Epithelial cell of esophagus (primary cell): ENCODE measurements at regions not wholly inside any gene's neighbourhood (a gene's known extent, or its start where the extent isn't known, plus 50 kb on each side); places are given as distances from the start of the nearest gene placed in this dataset.

Experiments
- DNase-seq: peaks from one replicate; pipeline ENCODE4 v3.0.0; 2010; ENCODE audit warnings: low read depth
- H3K4me3 ChIP-seq: 2 replicates; pipeline ENCODE4 v1.5.1; 2011; ENCODE audit warnings: mild to moderate bottlenecking, low read length, control low read depth
- TF ChIP-seq, protein P1 (sequence below): IDR thresholded peaks from 2 replicates; pipeline ENCODE4 v1.5.1; 2011; ENCODE audit warnings: low read depth, mild to moderate bottlenecking, low read length, control low read depth, inconsistent platforms; ENCODE audit not compliant: insufficient read depth; ENCODE audit errors: missing control alignments

DNA sequence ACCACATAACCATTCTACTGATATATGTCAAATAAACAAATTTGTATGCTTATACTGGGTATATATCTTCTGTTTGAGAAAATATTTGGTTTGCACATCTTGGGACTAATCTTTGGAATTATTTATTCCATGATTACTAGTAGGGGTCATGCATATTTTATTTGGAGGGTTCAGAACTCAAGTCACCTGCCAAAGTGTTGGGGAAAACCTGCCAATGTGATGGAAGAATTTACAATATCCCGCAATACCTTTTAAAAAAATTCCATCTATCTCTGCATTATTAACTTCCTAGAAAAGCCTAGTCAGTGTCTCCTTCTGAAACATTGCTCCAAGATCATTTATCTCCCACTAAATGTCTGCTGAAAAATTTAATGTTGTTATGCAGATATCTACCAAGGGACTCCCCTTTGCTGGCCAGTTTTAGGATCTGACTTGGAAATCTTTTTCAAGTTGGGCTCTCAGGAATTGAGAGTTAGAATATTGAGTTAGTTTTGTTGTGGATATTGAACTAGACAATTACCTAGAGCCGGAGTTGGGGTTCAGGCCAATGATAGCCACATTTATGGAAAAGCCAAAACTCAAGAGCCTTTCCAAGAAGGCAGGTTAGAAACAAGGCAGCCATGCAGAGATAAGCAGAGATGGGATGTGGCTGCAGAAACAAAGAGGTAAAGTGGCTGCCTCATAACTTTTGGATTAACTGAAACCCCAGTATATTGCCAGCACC, 425.2 kb downstream of the ADAMTS20 start:
- no peak overlapping the region for H3K4me3 ChIP-seq
- DNase-seq, result no peak
- TF ChIP-seq, protein P1, sequence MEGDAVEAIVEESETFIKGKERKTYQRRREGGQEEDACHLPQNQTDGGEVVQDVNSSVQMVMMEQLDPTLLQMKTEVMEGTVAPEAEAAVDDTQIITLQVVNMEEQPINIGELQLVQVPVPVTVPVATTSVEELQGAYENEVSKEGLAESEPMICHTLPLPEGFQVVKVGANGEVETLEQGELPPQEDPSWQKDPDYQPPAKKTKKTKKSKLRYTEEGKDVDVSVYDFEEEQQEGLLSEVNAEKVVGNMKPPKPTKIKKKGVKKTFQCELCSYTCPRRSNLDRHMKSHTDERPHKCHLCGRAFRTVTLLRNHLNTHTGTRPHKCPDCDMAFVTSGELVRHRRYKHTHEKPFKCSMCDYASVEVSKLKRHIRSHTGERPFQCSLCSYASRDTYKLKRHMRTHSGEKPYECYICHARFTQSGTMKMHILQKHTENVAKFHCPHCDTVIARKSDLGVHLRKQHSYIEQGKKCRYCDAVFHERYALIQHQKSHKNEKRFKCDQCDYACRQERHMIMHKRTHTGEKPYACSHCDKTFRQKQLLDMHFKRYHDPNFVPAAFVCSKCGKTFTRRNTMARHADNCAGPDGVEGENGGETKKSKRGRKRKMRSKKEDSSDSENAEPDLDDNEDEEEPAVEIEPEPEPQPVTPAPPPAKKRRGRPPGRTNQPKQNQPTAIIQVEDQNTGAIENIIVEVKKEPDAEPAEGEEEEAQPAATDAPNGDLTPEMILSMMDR, result no peak

- no peak for DNase-seq
- TF ChIP-seq, protein P1, result no peak
- no peak overlapping the region for H3K4me3 ChIP-seq
Measured at GRCh38 chr12:43123461-43123860, 428.5 kb downstream of the ADAMTS20 start.

- DNase-seq, result no peak
- no peak overlapping the region for H3K4me3 ChIP-seq
- TF ChIP-seq, protein P1, result no peak
Measured at GRCh38 chr12:43120150-43120549, 431.9 kb downstream of the ADAMTS20 start.

- TF ChIP-seq, protein P1, result no peak
- no peak for DNase-seq
- H3K4me3 ChIP-seq, result no peak overlapping the region
Measured at GRCh38 chr12:43118881-43119280, 433.1 kb downstream of the ADAMTS20 start.

DNA sequence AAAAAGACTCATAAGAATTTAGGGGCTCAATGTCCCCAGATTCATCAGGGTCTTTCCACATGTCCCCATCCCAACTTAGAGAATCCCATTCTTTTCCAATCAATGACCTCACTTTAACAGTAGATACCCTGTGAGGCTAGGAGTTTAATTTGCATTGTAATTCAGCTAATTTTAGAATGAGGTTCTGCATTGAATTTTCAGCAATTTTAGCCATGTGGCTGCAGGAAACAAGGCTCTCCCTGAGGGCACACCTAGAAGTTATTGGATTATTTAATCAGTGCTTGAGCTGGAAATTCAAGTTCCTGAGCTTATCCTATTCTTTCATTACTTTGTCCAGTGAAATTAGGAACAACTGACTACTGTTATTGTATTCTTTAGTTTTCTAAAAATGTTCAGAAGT, 433.8 kb downstream of the ADAMTS20 start:
- no peak overlapping the region for H3K4me3 ChIP-seq
- TF ChIP-seq, protein P1, result no peak
- peak; percentile 24 for DNase-seq

GRCh38 chr12:43117226-43117930, 434.6 kb downstream of the ADAMTS20 start:
- TF ChIP-seq, protein P1, result no peak
- DNase-seq, result no peak
- H3K4me3 ChIP-seq, result no peak overlapping the region
